Gastroesophageal sphincter (tissue), 4 donors: ENCODE measurements at regions not wholly inside any gene's neighbourhood (a gene's known extent, or its start where the extent isn't known, plus 50 kb on each side); places are given as distances from the start of the nearest gene placed in this dataset.
A peak's percentile ranks its signal among the peaks of the same experiment; 100 is the strongest.

Experiments
- ATAC-seq: fragments of 150-250 bp; one replicate; pipeline ENCODE4 v1.9.1; 2016; ENCODE audit warnings: mild to moderate bottlenecking, moderate library complexity
- H3K27ac ChIP-seq, 4 donors: fragments of 200-600 bp; sonication (generic) in 3 of 4; 1 replicate in 3 of 4; 2 replicates in 1 of 4; pipeline ENCODE4 v1.5.1; 2016 to 2019
- H3K27me3 ChIP-seq: fragments of 200-600 bp; sonication (generic); one replicate; pipeline ENCODE4 v1.5.1; 2019
- H3K36me3 ChIP-seq, 2 donors: fragments of 200-600 bp; sonication (generic); one replicate each; pipeline ENCODE4 v1.5.1; 2019; ENCODE audit warnings: control low read depth in 1 of 2
- H3K4me1 ChIP-seq, 3 donors: fragments of 200-600 bp; sonication (generic); 1 replicate in 2 of 3; 2 replicates in 1 of 3; pipeline ENCODE4 v1.5.1; 2016 to 2019; ENCODE audit warnings: control low read depth in 2 of 3
- H3K4me3 ChIP-seq, 2 donors: fragments of 200-600 bp; sonication (generic); one replicate each; pipeline ENCODE4 v1.5.1; 2019; ENCODE audit warnings: mild to moderate bottlenecking in 1 of 2, moderate library complexity in 1 of 2
- H3K9me3 ChIP-seq, 3 donors: fragments of 200-600 bp; sonication (generic); one replicate each; pipeline ENCODE4 v1.5.1; 2017 to 2019; ENCODE audit warnings: control low read depth in 2 of 3
- EP300 ChIP-seq: sonication (generic); formaldehyde crosslinking; IDR thresholded peaks from one replicate; pipeline ENCODE4 v1.6.1; 2017; ENCODE audit warnings: antibody characterized with exemption, mild to moderate bottlenecking
- POLR2A ChIP-seq, 2 donors: fragments of 450-650 bp; IDR thresholded peaks; one replicate each; pipeline ENCODE4 v1.6.1; 2017; ENCODE audit warnings: antibody characterized with exemption in 2 of 2, mild to moderate bottlenecking in 2 of 2, moderate library complexity in 1 of 2
- POLR2AphosphoS5 ChIP-seq: sonication (generic); formaldehyde crosslinking; IDR thresholded peaks from one replicate; pipeline ENCODE4 v1.6.1; 2017; ENCODE audit warnings: antibody characterized with exemption
- WGBS, 2 donors: methylation state at CpG; one replicate each; pipeline ENCODE4 v1.1.5; 2018; ENCODE audit warnings: low coverage in 1 of 2; 5-methylcytosine and 5-hydroxymethylcytosine counted together
- TF ChIP-seq, protein P1 (sequence below), 4 experiments: fragments of 200-600 bp in 2 of 4; fragments of 450-650 bp in 2 of 4; sonication (generic) in 1 of 4; IDR thresholded peaks; one replicate each; pipeline ENCODE4 v1.5.1; 2017 to 2019; ENCODE audit warnings: antibody characterized with exemption in 4 of 4, mild to moderate bottlenecking in 2 of 4, moderate library complexity in 2 of 4

- WGBS, 2 donors: 90 to 93% methylated on average over 2 of the region's 2 CpGs
Measured at GRCh38 chr4:152112190-152112589, 351.4 kb upstream of the GATB start.

GRCh38 chr4:152110780-152111179, 350.0 kb upstream of the GATB start:
- no peak overlapping the region for H3K4me3 ChIP-seq
- 63% methylated on average over 1 of the region's 1 CpG; no CpG with 5 or more reads in 1 of the 2 donors for WGBS, 2 donors
- ATAC-seq: no peak

More at GRCh38 chr4:152112190-152112589, 351.4 kb upstream of the GATB start:
- Histone ChIP-seq H3K4me3 (no peak overlapping the region), H3K4me1 (peaks cover 0 to 23% (median 0%) of the 10 kb centered on the region in 3 donors), H3K27ac (no peak overlapping the region), H3K9me3 (no peaks in the 10 kb centered on the region), H3K27me3 (no peaks in the 10 kb centered on the region), H3K36me3 (no peaks in the 10 kb centered on the region)
- TF ChIP-seq POLR2AphosphoS5: no peak
- TF ChIP-seq POLR2A (IDR thresholded peaks at IDR 0.05): no peak
- no peak for TF ChIP-seq EP300
- TF ChIP-seq, protein P1, sequence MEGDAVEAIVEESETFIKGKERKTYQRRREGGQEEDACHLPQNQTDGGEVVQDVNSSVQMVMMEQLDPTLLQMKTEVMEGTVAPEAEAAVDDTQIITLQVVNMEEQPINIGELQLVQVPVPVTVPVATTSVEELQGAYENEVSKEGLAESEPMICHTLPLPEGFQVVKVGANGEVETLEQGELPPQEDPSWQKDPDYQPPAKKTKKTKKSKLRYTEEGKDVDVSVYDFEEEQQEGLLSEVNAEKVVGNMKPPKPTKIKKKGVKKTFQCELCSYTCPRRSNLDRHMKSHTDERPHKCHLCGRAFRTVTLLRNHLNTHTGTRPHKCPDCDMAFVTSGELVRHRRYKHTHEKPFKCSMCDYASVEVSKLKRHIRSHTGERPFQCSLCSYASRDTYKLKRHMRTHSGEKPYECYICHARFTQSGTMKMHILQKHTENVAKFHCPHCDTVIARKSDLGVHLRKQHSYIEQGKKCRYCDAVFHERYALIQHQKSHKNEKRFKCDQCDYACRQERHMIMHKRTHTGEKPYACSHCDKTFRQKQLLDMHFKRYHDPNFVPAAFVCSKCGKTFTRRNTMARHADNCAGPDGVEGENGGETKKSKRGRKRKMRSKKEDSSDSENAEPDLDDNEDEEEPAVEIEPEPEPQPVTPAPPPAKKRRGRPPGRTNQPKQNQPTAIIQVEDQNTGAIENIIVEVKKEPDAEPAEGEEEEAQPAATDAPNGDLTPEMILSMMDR (IDR thresholded peaks at IDR 0.05): no peak
- no peak for ATAC-seq

DNA sequence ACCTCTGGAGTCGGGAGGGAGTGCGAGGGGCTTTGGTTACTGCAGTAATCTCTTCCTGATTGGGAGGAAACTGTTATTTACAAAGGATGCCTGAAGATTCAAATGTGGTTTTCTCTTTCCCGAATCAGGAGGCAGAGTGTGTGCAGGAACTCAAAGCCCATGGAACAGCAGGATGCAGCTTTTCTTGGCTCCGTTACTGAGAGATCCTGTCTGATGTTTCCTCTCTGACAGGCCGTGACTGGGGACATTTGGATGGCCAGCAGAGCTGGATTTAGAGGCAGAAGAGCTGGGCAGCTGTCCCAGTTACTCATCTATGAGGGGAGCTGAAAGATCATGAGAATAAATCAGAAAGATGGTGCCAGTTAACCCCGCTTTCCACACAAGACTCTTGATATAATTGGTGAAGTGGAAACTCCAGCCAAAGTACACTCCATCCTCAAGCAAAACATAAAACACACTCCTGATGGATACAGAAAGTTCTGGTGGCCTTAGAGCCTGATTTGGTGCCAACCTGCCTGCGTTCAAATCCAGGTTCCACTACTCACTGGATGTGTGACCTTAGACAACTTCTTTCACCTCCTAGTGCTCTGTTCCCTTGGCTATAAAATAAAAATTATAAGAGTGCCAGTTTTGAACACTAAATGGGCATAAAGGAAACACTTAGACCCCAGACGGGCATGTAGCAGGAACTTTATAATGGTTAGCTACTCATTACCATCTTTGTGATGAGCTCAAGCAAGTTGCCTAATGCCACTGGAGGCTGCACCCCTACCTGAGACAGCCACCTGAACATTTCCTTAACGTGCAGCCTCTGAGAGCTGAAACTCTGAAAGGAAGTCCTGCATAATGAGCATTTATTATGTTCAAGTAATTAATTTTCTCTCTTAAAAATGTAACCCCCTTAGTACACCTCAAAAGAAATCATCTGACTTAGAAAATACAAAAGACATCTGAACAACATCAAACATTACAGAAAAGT, 349.0 kb upstream of the GATB start:
- 23 to 48% methylated on average over 6 to 8 of the region's 9 CpGs for WGBS, 2 donors
- ATAC-seq: no peak
- H3K4me1 ChIP-seq: peaks cover 0 to 28% (median 3%) of the 10 kb centered on the region in 3 donors
- H3K27me3 ChIP-seq: no peaks in the 10 kb centered on the region
- H3K27ac ChIP-seq: no peak overlapping the region
- no peaks in the 10 kb centered on the region for H3K36me3 ChIP-seq
- no peak overlapping the region for H3K4me3 ChIP-seq
- no peaks in the 10 kb centered on the region for H3K9me3 ChIP-seq
- TF ChIP-seq, protein P1 (IDR thresholded peaks at IDR 0.05): no peak
- TF ChIP-seq POLR2AphosphoS5: peak; percentile 28

More at GRCh38 chr4:152110780-152111179, 350.0 kb upstream of the GATB start:
- Histone ChIP-seq H3K27me3 (no peaks in the 10 kb centered on the region), H3K9me3 (no peaks in the 10 kb centered on the region), H3K27ac (no peak overlapping the region), H3K4me1 (peaks cover 0 to 32% (median 3%) of the 10 kb centered on the region in 3 donors), H3K36me3 (no peaks in the 10 kb centered on the region)
- TF ChIP-seq, protein P1 (IDR thresholded peaks at IDR 0.05): no peak
- TF ChIP-seq POLR2AphosphoS5 (no peak), EP300 (no peak), POLR2A (IDR thresholded peaks at IDR 0.05) (no peak)

DNA sequence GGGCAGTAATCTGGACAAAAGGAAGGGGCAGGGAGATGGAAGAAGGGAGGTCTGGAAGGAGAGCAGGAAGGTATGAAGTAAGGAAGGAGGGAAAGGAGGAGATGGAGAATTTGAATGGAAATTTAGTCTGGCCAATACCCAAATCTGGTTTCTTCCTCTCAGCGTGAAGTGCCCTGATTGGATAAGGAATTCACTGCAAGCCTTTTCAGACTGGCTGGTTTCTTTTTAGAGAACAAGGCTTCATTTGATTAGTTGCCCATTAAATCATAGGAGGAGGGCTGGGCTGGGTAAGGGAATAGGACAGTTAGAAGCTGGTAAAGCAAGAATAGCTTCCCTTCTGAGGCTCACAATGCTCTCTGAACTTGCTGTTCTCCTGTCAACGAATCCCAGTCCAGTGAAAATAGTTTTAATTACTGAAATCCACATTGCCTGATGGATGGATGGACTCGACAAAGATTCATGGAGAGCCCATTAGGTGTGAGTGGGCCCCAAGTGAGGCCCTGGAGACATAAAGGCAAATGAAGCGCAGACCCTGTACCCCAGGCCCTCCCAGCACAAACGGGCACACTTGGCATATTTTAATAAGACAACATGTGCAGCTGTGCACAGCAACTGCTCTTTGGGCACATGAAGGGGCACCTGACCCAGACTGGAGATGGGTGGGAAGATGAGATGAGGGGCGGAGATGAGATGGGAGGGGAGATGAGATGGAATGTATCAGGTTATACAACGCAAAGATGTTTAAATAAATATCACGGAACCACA, 347.1 kb upstream of the GATB start:
- TF ChIP-seq EP300: no peak
- TF ChIP-seq POLR2A (IDR thresholded peaks at IDR 0.05): no peak
- TF ChIP-seq, protein P1 (IDR thresholded peaks at IDR 0.05): no peak
- TF ChIP-seq POLR2AphosphoS5: no peak
- WGBS, 2 donors: 84 to 89% methylated on average over 3 to 8 of the region's 8 CpGs
- Histone ChIP-seq H3K27ac (no peak overlapping the region), H3K36me3 (no peaks in the 10 kb centered on the region), H3K27me3 (no peaks in the 10 kb centered on the region), H3K4me1 (peaks cover 0 to 32% (median 3%) of the 10 kb centered on the region in 3 donors), H3K9me3 (no peaks in the 10 kb centered on the region), H3K4me3 (no peak overlapping the region)
- no peak for ATAC-seq
